ENCODE measurements at regions not wholly inside any gene's neighbourhood (a gene's known extent, or its start where the extent isn't known, plus 50 kb on each side); places are given as distances from the start of the nearest gene placed in this dataset.

GRCh38 chrX:141405486-141405852, 163.2 kb upstream of the SPANXC start:
- TF ChIP-seq POLR2A (IDR thresholded peaks at IDR 0.05) = no peak
- TF ChIP-seq CTCF (IDR thresholded peaks at IDR 0.05) = no peak
- no peak for TF ChIP-seq POLR2AphosphoS5 (IDR thresholded peaks at IDR 0.05)
- no peak for TF ChIP-seq EP300 (IDR thresholded peaks at IDR 0.05)
